ENCODE measurements at regions not wholly inside any gene's neighbourhood (a gene's known extent, or its start where the extent isn't known, plus 50 kb on each side); places are given as distances from the start of the nearest gene placed in this dataset.
"Not testable (repeated sequence)": the region's sequence is repeated elsewhere in the genome, so short reads cannot be mapped to it uniquely, and the experiment has no call there.

DNA sequence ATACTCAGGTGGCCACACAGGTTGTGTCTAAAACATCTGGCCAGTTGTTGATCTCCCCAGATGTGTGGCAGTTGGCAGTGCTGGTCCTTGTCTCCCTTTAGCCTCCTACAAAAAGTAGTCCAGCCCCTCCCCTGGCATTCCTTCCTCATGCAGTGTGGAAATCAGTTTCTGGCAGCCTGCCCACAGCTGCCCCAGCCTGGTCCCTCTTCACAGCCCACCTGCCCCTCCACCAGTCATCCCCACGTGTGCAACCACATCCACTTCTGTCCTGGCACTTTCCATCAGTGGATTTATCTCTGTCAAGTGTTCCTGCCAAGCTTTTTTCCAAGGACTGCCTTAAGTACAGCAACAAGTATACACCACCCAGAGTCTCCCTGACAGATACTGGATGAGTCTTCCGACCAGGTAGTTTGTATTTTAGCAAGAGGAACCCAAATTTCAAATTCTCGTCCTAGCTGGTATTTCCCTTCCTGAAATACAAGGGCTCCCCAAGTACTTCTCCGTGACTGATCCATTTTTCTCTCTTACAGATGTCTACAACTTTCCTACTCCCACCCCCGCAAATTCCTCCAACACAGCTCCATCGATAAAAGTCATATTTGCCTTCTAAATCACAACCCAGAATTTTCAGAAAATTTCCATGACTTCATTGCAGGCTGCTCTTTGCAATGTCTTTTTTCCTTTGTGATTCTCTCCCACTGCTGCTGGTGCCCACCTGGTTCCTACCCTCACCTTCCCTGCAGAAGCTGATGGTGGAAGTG lies 313.5 kb downstream of the FOXO1 start:
- H3K36me3 ChIP-seq (ENCODE audit: control insufficient read depth, insufficient read depth, low read length): no peaks in the 10 kb centered on the region
- no peaks in the 10 kb centered on the region for H3K27me3 ChIP-seq (ENCODE audit: control insufficient read depth, insufficient read depth, low read length)
- H3K27ac ChIP-seq (ENCODE audit: low read depth, low read length): no peak overlapping the region
- H3K9ac ChIP-seq (ENCODE audit: low read length): no peak overlapping the region
- H3K4me1 ChIP-seq (ENCODE audit: control insufficient read depth, insufficient read depth, low read length): peaks cover 34% of the 10 kb centered on the region
- no peak overlapping the region for H3K4me3 ChIP-seq (ENCODE audit: low read depth, low read length)
- no peaks in the 10 kb centered on the region for H3K9me3 ChIP-seq (ENCODE audit: control insufficient read depth, insufficient read depth, low read depth, low read length)

DNA sequence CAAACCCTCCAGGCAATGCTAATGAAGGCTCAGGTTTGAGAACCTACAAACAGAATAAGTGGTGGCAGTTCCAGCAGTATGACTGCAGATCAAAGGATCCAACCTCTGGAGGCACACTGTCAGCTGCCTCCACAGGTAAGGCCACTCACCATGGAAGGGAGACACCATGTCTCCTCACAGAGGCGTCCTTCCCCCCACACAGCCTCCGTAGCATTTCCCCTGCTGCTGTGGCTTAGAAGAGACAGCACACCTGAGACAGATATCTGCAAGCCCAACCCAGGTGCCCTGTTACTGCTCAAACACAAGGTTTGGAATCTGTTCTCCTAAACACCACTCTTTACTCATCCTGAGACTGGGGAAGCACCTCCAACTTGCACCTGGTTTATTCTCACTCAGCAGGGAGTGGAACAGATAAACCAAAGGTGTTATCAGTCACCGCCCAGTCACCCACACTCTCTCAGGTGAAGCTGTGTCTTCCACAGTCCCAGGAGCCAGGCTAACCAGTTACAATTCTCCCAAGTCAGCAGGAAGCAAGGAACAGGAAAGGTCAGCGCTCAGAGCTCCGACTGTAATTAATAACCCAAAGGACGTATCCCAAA lies 311.2 kb downstream of the FOXO1 start:
- H3K27ac ChIP-seq (ENCODE audit: low read depth, low read length): no peak overlapping the region
- no peaks in the 10 kb centered on the region for H3K9me3 ChIP-seq (ENCODE audit: control insufficient read depth, insufficient read depth, low read depth, low read length)
- peaks cover 26% of the 10 kb centered on the region; the same call in 1 of the 2 replicates for H3K4me1 ChIP-seq (ENCODE audit: control insufficient read depth, insufficient read depth, low read length)
- H3K4me3 ChIP-seq (ENCODE audit: low read depth, low read length): no peak overlapping the region
- no peak overlapping the region for H3K9ac ChIP-seq (ENCODE audit: low read length)
- no peaks in the 10 kb centered on the region for H3K27me3 ChIP-seq (ENCODE audit: control insufficient read depth, insufficient read depth, low read length)
- no peaks in the 10 kb centered on the region for H3K36me3 ChIP-seq (ENCODE audit: control insufficient read depth, insufficient read depth, low read length)

GRCh38 chr13:40356011-40356410 lies 310.4 kb downstream of the FOXO1 start:
- Histone ChIP-seq H3K4me3 (ENCODE audit: low read depth, low read length) (peak overlapping the region; percentile 59), H3K9ac (ENCODE audit: low read length) (peak overlapping the region; percentile 79)

DNA sequence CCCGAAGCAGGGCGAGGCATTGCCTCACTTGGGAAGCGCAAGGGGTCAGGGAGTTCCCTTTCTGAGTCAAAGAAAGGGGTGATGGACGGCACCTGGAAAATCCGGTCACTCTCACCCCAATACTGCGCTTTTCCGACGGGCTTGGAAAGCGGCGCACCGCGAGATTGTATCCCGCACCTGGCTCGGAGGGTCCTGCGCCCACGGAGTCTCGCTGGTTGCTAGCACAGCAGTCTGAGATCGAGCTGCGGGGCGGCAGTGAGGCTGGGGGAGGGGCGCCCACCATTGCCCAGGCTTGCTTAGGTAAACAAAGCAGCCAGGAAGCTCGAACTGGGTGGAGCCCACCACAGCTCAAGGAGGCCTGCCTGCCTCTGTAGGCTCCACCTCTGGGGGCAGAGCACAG lies 310.0 kb downstream of the FOXO1 start:
- not testable (repeated sequence) for H3K27me3 ChIP-seq (ENCODE audit: control insufficient read depth, insufficient read depth, low read length); H3K27ac ChIP-seq (ENCODE audit: low read depth, low read length); H3K36me3 ChIP-seq (ENCODE audit: control insufficient read depth, insufficient read depth, low read length); H3K9me3 ChIP-seq (ENCODE audit: control insufficient read depth, insufficient read depth, low read depth, low read length)
- Histone ChIP-seq H3K4me3 (ENCODE audit: low read depth, low read length) (peak overlapping the region; percentile 59), H3K9ac (ENCODE audit: low read length) (peak overlapping the region; percentile 79), H3K4me1 (ENCODE audit: control insufficient read depth, insufficient read depth, low read length) (peaks cover 22% of the 10 kb centered on the region; the same call in 1 of the 2 replicates)

More at GRCh38 chr13:40356011-40356410, 310.4 kb downstream of the FOXO1 start:
- Histone ChIP-seq H3K9me3 (ENCODE audit: control insufficient read depth, insufficient read depth, low read depth, low read length) (no peaks in the 10 kb centered on the region), H3K27me3 (ENCODE audit: control insufficient read depth, insufficient read depth, low read length) (no peaks in the 10 kb centered on the region), H3K36me3 (ENCODE audit: control insufficient read depth, insufficient read depth, low read length) (no peaks in the 10 kb centered on the region), H3K4me1 (ENCODE audit: control insufficient read depth, insufficient read depth, low read length) (peaks cover 25% of the 10 kb centered on the region; the same call in 1 of the 2 replicates), H3K27ac (ENCODE audit: low read depth, low read length) (no peak overlapping the region)

- Histone ChIP-seq H3K9ac (ENCODE audit: low read length) (no peak overlapping the region), H3K4me3 (ENCODE audit: low read depth, low read length) (no peak overlapping the region), H3K4me1 (ENCODE audit: control insufficient read depth, insufficient read depth, low read length) (no peaks in the 10 kb centered on the region), H3K9me3 (ENCODE audit: control insufficient read depth, insufficient read depth, low read depth, low read length) (no peaks in the 10 kb centered on the region), H3K27me3 (ENCODE audit: control insufficient read depth, insufficient read depth, low read length) (no peaks in the 10 kb centered on the region), H3K36me3 (ENCODE audit: control insufficient read depth, insufficient read depth, low read length) (no peaks in the 10 kb centered on the region), H3K27ac (ENCODE audit: low read depth, low read length) (no peak overlapping the region)
Measured at GRCh38 chr13:40362502-40362901, 303.9 kb downstream of the FOXO1 start.

GRCh38 chr13:40363653-40364052 lies 302.8 kb downstream of the FOXO1 start:
- no peaks in the 10 kb centered on the region for H3K4me1 ChIP-seq (ENCODE audit: control insufficient read depth, insufficient read depth, low read length)
- no peak overlapping the region for H3K9ac ChIP-seq (ENCODE audit: low read length)
- H3K4me3 ChIP-seq (ENCODE audit: low read depth, low read length): no peak overlapping the region
- H3K36me3 ChIP-seq (ENCODE audit: control insufficient read depth, insufficient read depth, low read length): no peaks in the 10 kb centered on the region
- H3K9me3 ChIP-seq (ENCODE audit: control insufficient read depth, insufficient read depth, low read depth, low read length): no peaks in the 10 kb centered on the region
- H3K27ac ChIP-seq (ENCODE audit: low read depth, low read length): no peak overlapping the region
- H3K27me3 ChIP-seq (ENCODE audit: control insufficient read depth, insufficient read depth, low read length): no peaks in the 10 kb centered on the region

GRCh38 chr13:40366119-40366518 lies 300.3 kb downstream of the FOXO1 start:
- no peak overlapping the region for H3K9ac ChIP-seq (ENCODE audit: low read length)
- no peaks in the 10 kb centered on the region for H3K36me3 ChIP-seq (ENCODE audit: control insufficient read depth, insufficient read depth, low read length)
- no peaks in the 10 kb centered on the region for H3K4me1 ChIP-seq (ENCODE audit: control insufficient read depth, insufficient read depth, low read length)
- H3K9me3 ChIP-seq (ENCODE audit: control insufficient read depth, insufficient read depth, low read depth, low read length): no peaks in the 10 kb centered on the region
- H3K27ac ChIP-seq (ENCODE audit: low read depth, low read length): no peak overlapping the region
- H3K4me3 ChIP-seq (ENCODE audit: low read depth, low read length): no peak overlapping the region
- no peaks in the 10 kb centered on the region for H3K27me3 ChIP-seq (ENCODE audit: control insufficient read depth, insufficient read depth, low read length)

- Histone ChIP-seq H3K9ac (ENCODE audit: low read length) (no peak overlapping the region), H3K27ac (ENCODE audit: low read depth, low read length) (no peak overlapping the region), H3K4me3 (ENCODE audit: low read depth, low read length) (no peak overlapping the region), H3K4me1 (ENCODE audit: control insufficient read depth, insufficient read depth, low read length) (no peaks in the 10 kb centered on the region), H3K9me3 (ENCODE audit: control insufficient read depth, insufficient read depth, low read depth, low read length) (no peaks in the 10 kb centered on the region), H3K36me3 (ENCODE audit: control insufficient read depth, insufficient read depth, low read length) (no peaks in the 10 kb centered on the region), H3K27me3 (ENCODE audit: control insufficient read depth, insufficient read depth, low read length) (no peaks in the 10 kb centered on the region)
Measured at GRCh38 chr13:40368127-40368891, 298.1 kb downstream of the FOXO1 start.

DNA sequence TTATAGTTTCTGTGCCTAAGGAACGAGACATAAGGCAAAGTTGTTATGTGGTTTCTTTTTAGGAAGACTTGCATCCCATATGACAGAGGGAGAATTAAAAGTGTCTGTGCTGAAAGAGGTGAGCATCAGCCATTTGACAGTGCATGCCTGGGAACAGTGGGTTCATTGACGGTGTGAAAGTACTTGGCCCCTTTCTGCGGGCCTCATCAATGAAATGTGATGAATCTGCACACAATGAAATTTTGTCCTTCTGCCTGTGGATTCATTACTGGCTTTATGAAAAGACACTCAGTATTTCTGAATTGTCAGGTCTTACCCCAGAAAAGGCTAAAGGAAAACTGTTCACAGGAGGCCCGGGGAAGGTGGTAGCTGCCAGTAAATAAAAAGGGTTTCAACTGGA lies 295.8 kb downstream of the FOXO1 start:
- Histone ChIP-seq H3K9me3 (ENCODE audit: control insufficient read depth, insufficient read depth, low read depth, low read length) (no peaks in the 10 kb centered on the region), H3K4me1 (ENCODE audit: control insufficient read depth, insufficient read depth, low read length) (no peaks in the 10 kb centered on the region), H3K27ac (ENCODE audit: low read depth, low read length) (no peak overlapping the region), H3K27me3 (ENCODE audit: control insufficient read depth, insufficient read depth, low read length) (no peaks in the 10 kb centered on the region), H3K36me3 (ENCODE audit: control insufficient read depth, insufficient read depth, low read length) (no peaks in the 10 kb centered on the region), H3K4me3 (ENCODE audit: low read depth, low read length) (no peak overlapping the region), H3K9ac (ENCODE audit: low read length) (no peak overlapping the region)

DNA sequence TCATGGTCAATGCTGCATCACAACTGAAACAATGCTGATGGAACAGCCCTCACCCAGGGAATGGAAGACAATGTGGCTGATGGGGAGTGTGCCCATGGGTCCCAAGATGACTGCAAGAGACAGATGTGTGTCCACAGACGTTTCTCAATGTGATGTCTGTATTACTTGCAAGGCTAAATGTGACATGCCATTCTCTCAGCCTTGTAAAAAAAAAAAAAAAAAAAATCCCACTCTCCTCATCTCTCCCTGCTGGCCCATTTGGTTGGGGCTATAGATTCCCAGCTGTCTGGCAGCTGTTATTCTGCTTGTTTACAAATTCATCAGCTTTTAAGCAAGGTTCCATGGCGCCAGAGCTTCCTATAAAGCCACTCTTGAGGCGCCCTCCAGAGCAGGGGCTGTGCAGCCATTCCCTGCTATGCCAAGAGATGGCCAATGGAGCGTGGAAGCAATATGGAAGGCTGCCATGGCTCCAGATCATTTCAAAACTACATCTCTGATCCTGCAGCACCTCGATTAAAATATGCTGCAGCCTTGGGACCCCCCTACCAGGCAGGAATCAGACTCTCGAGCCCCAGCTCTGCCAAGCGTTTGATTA lies 294.8 kb downstream of the FOXO1 start:
- Histone ChIP-seq H3K27ac (ENCODE audit: low read depth, low read length) (no peak overlapping the region), H3K36me3 (ENCODE audit: control insufficient read depth, insufficient read depth, low read length) (no peaks in the 10 kb centered on the region), H3K4me1 (ENCODE audit: control insufficient read depth, insufficient read depth, low read length) (no peaks in the 10 kb centered on the region), H3K9me3 (ENCODE audit: control insufficient read depth, insufficient read depth, low read depth, low read length) (no peaks in the 10 kb centered on the region), H3K4me3 (ENCODE audit: low read depth, low read length) (no peak overlapping the region), H3K27me3 (ENCODE audit: control insufficient read depth, insufficient read depth, low read length) (no peaks in the 10 kb centered on the region), H3K9ac (ENCODE audit: low read length) (no peak overlapping the region)

GRCh38 chr13:40373608-40374007 lies 292.8 kb downstream of the FOXO1 start:
- H3K9me3 ChIP-seq (ENCODE audit: control insufficient read depth, insufficient read depth, low read depth, low read length); H3K36me3 ChIP-seq (ENCODE audit: control insufficient read depth, insufficient read depth, low read length); H3K27me3 ChIP-seq (ENCODE audit: control insufficient read depth, insufficient read depth, low read length); H3K27ac ChIP-seq (ENCODE audit: low read depth, low read length); H3K9ac ChIP-seq (ENCODE audit: low read length); H3K4me1 ChIP-seq (ENCODE audit: control insufficient read depth, insufficient read depth, low read length); H3K4me3 ChIP-seq (ENCODE audit: low read depth, low read length): not testable (repeated sequence)

Data from HUES6 (cell line).